GM19025 (cell line): ENCODE measurements at regions not wholly inside any gene's neighbourhood (a gene's known extent, or its start where the extent isn't known, plus 50 kb on each side); places are given as distances from the start of the nearest gene placed in this dataset.

ENCODE experiments used
- ATAC-seq: cut with Tn5 transposase; IDR thresholded peaks from one replicate; pipeline ENCODE4 v1.9.1; 2021; ENCODE audit warnings: mild to moderate bottlenecking, low read depth, moderate library complexity; ENCODE audit not compliant: unreplicated experiment

GRCh38 chr14:87203346-87203745 lies 789.6 kb downstream of the GALC start:
- ATAC-seq, result no peak

DNA sequence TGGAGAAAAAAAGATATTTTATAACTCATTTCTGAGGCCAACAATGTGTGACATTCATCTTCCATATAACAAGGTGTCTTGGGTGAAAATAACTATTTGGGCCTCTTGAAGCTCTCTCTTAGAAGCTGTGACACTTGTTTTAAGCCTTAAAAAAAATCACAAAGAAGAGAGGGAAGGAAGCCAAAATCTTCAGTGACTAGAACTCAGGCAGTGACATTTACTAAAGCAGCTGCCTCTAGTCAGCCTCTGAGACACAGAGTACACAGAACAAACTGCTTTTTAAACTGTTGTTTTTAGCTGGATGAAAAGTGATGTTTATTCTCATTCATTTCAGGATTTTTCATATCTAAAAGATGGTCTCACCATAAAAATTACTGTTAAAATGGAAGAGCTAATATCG lies 793.6 kb downstream of the GALC start:
- no peak for ATAC-seq

DNA sequence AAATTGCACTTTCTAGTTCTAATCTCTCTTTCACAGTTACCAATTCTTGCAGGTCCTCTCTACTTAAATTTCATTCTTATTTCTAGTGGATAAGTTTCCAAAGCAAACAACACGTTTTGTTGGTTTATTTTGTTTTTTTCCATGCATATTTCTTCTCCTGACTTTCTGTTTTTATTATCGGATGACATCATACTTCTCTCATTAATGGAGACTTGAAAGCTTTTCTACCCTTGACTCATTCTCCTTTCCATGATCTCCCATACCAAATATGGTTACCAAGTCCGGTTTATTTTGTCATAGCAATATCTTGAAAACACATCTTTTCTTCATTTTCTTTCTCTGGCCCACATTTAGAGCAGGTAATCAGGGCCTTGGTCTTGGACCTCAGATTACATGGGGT lies 796.5 kb downstream of the GALC start:
- no peak for ATAC-seq

GRCh38 chr14:87187786-87188185 lies 805.2 kb downstream of the GALC start:
- no peak for ATAC-seq

DNA sequence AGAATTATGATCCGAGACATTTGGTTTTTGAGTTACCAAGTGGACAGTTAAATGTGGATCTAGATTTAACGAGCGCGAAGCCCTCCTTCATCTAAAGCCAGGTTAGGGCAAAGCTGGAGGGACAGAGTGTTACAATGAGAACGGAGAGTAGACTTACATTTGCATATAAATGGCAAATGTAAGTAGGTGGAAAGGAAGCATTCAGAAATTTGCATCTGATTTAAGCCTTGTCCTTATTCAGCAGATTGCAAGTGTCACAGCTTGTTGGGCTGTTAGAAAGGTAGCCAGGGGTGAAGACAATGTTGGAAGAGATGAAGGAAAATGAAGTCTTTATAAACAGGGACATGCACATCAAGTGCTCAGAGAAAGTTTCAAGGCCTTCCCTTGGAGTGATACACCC lies 806.2 kb downstream of the GALC start:
- no peak for ATAC-seq

- no peak for ATAC-seq
Measured at GRCh38 chr14:87185961-87186560, 806.9 kb downstream of the GALC start.

DNA sequence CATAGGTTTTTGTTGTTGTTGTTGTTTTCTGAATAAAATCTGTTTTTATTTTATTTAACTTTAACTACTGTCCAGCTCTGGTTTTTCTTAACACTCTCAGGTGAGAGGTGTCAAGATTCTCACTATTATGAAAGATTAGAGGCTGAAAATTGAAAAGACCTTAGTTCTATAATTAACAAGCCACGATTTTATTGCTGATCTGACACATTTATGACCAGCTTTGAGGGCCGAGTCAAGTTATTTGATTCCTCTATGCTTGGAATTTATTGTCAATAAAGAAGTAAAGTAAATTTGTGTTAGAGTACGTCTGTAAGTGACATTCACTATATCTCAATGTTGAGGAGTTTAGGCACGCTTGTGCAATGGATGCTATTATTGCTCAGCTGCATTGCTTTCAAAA lies 808.8 kb downstream of the GALC start:
- ATAC-seq, result no peak

DNA sequence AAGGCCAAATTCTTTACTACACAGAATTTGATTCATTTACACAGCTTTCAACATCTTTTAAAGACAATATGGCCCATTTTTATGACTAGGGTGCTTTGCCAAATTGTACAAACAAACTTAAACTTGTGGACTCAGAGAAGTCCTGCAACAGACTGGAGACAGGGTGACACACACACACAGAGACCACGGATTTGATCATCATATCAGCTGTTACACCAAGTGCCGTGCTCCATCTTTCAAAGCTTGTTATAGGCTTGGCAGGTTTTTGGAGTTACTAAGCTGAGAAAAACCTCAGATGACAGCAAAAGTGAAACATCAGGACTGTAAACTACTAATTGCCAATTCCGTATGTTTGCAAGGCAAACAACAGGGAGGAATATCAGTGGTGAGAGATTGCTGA lies 811.7 kb downstream of the GALC start:
- no peak for ATAC-seq

DNA sequence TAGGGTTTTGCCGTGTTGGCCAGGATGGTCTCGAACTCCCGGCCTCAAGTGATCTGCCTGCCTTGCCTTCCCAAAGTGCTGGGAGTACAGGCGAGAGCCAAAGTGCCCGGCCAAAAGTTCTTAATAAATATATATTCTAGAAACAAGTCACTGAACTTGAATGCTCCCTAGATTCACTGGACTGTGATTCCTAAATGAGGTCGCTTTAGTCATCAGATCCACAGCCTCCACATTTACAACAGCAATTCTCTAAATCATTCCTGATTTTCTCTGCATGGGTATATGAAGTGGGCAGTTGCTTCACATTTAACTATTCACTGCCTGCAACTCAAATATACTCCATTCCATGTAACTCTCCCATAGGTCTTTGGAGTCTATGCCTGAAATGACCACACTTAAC lies 813.0 kb downstream of the GALC start:
- no peak for ATAC-seq

GRCh38 chr14:87178277-87178676 lies 814.7 kb downstream of the GALC start:
- ATAC-seq, result no peak

- ATAC-seq, result no peak
Measured at GRCh38 chr14:87175175-87175574, 817.8 kb downstream of the GALC start.

DNA sequence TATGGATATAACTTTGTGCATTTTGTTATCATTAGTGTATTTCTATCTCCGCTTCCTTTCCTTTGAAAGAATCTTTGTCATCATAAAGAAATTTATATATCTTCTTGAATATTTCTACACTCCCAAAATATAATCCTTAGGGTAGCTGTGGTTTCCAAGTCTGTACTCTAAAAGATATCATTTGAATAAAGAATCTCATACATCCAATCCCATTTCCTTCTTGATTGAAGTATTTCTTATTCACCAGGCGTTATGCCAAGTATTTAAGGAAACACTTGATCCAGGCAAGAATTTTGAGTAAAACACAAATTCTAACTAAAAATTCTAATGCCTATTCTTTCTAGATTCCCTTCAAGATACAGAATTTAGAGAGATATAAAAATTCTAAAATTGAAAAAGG lies 821.8 kb downstream of the GALC start:
- no peak for ATAC-seq

- no peak for ATAC-seq
Measured at GRCh38 chr14:87170179-87170578, 822.8 kb downstream of the GALC start.

- no peak for ATAC-seq
Measured at GRCh38 chr14:87169362-87169761, 823.6 kb downstream of the GALC start.

- ATAC-seq, result no peak
Measured at GRCh38 chr14:87161502-87161901, 831.5 kb downstream of the GALC start.

DNA sequence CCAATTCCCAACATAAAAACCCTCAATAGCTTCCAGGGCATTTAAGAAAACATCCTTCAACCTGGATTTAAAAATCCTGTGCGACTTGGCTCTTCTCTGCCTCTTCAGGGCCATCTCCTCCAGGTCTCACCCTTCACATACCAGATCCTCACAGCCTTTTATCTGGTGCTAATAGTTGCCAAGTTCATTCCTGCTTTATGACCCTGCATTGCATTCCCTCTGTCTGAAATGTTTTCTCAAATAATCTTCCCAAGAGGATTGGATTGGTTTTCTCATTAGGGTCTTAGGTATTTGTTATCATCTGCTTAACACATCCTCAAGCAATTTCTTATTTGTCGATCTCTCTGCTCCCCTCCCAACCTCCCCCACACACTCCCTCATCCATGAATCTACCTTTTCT lies 832.0 kb downstream of the GALC start:
- ATAC-seq, result no peak

- ATAC-seq, result no peak
Measured at GRCh38 chr14:87158283-87158682, 834.7 kb downstream of the GALC start.

DNA sequence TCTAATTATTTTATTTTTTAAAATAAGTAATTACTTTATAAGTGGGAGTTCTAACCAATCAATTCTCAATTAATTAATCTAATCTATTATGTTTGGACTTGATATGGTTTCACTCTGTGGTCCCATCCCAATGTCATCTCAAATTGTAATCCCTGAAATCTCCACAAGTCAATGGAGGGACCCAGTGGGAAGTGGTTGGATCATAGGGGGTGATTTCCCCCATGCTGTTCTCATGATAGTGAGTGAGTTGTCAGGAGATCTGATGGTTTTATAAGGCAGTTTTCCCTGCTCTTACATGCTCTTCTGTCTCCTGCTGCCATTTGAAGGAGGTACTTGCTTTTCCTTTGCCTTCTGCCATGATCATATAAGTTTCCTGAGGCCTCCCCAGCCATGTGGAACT lies 836.1 kb downstream of the GALC start:
- ATAC-seq, result no peak

DNA sequence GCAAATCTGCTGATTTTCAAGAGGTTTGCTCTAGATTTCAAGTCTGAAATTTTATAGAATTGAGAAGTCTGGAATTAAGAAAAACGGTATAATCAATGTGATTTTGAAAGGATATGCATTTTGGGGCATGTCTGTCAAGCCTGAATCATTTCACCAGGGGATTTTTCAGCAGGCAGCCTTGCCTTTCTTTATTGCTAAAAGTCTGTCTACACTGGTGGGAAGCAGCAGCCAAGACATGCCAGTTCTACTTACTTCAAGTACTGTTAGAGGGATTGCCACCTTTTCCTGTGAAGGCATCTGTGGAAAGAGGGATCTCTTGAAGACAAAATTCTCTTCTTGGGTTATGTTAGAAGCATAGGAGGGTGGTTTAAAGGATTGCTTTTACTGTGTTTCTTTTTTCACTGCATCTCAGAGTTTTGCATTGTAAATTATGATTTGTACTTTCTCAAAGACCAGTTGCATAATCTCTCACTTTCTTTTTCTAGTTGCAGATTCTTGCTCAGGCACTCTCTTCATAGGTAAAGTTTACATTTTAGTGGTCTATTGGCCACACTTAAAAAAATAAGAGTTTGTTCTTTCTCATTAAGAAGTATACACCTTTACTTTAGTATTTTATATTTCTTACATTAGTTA lies 837.0 kb downstream of the GALC start:
- ATAC-seq, result no peak

- no peak for ATAC-seq
Measured at GRCh38 chr14:87153901-87154300, 839.1 kb downstream of the GALC start.

DNA sequence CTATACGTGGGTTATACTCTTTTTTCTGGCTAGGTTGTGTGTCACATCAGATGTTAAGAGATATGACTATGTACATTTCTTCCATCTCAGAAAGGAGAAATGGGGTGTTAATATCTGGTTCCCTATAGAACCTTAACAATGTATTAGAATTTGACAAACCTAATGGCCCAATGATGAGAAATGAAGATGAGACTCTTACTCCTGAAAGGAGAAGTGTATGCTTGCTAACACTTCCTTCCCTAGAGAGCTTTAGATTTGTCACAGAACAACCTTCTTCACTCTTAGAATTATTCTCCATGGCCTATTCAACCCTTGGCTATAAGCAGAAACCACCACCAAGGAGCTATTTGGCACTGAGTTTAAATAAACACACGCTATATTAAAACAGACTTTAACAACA lies 839.6 kb downstream of the GALC start:
- no peak for ATAC-seq

DNA sequence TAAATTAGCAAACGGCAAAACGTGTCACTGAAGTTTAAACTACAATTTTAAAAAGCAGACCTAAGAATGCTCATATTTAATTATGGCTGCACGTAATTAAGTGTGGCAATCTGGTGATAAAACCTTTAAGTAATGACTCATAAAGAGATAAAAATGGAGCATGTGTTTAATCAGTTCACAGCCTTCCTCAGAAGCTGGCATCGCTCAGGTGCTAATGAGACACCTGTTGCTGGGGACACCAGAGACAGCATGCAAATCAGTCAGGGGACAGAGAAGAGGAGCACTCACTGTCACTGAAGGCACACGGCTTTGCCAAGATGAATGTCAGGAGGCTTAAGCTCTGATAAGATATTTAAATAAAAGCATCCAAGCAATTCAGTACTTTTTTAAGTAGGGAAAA lies 840.3 kb downstream of the GALC start:
- no peak for ATAC-seq
